ENCODE measurements at regions not wholly inside any gene's neighbourhood (a gene's known extent, or its start where the extent isn't known, plus 50 kb on each side); places are given as distances from the start of the nearest gene placed in this dataset.

DNA sequence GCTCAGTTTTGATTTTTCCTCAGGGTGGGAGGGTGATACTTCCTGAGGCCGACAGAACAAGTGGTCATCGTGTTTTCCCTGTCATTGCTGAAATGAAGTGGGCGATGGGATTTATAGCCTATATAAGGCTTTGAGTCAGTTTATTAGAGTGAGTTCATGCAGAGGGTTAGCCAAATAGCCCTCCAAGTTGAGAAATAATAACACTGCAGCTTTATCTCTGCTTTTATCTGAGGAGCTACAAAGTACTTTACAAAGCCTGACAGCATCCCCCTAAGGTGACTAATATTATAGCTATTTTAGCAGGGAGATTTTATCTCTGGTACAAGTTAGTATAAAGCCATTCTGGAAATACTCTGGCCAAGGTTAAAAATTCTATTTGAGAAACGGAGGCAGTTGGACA, 389.6 kb downstream of the MFSD1 start:
- TF ChIP-seq CEBPB (IDR thresholded peaks at IDR 0.05; ENCODE audit: low read depth) (no peak), ZFX (IDR thresholded peaks at IDR 0.05) (no peak), POLR2AphosphoS5 (IDR thresholded peaks at IDR 0.05; ENCODE audit: low read depth, low read length) (no peak), POLR2A (IDR thresholded peaks at IDR 0.05; ENCODE audit: borderline replicate concordance, extremely low read depth, insufficient read depth, insufficient read length) (peak; percentile 7), SP1 (IDR thresholded peaks at IDR 0.05; ENCODE audit: low read depth) (no peak), SRF (IDR thresholded peaks at IDR 0.05; ENCODE audit: low read depth) (no peak), ZNF274 (IDR thresholded peaks at IDR 0.05; ENCODE audit: low read depth, low read length) (no peak), EZH2phosphoT487 (IDR thresholded peaks at IDR 0.05; ENCODE audit: borderline replicate concordance) (no peak), SIN3A (IDR thresholded peaks at IDR 0.05; ENCODE audit: low read depth) (no peak), EZH2 (IDR thresholded peaks at IDR 0.05) (no peak), TCF7L2 (IDR thresholded peaks at IDR 0.05; ENCODE audit: borderline replicate concordance, extremely low read depth, insufficient read depth, insufficient read length) (peak; percentile 86)
- TF ChIP-seq, protein P1, sequence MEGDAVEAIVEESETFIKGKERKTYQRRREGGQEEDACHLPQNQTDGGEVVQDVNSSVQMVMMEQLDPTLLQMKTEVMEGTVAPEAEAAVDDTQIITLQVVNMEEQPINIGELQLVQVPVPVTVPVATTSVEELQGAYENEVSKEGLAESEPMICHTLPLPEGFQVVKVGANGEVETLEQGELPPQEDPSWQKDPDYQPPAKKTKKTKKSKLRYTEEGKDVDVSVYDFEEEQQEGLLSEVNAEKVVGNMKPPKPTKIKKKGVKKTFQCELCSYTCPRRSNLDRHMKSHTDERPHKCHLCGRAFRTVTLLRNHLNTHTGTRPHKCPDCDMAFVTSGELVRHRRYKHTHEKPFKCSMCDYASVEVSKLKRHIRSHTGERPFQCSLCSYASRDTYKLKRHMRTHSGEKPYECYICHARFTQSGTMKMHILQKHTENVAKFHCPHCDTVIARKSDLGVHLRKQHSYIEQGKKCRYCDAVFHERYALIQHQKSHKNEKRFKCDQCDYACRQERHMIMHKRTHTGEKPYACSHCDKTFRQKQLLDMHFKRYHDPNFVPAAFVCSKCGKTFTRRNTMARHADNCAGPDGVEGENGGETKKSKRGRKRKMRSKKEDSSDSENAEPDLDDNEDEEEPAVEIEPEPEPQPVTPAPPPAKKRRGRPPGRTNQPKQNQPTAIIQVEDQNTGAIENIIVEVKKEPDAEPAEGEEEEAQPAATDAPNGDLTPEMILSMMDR (IDR thresholded peaks at IDR 0.05 in 2 of 3, conservative IDR thresholded peaks at IDR 0.05 in 1 of 3; ENCODE audit: borderline replicate concordance in 1 of 3, insufficient read depth in 1 of 3, low read depth in 2 of 3, low read length in 2 of 3): no peak
- TF ChIP-seq, protein P2, sequence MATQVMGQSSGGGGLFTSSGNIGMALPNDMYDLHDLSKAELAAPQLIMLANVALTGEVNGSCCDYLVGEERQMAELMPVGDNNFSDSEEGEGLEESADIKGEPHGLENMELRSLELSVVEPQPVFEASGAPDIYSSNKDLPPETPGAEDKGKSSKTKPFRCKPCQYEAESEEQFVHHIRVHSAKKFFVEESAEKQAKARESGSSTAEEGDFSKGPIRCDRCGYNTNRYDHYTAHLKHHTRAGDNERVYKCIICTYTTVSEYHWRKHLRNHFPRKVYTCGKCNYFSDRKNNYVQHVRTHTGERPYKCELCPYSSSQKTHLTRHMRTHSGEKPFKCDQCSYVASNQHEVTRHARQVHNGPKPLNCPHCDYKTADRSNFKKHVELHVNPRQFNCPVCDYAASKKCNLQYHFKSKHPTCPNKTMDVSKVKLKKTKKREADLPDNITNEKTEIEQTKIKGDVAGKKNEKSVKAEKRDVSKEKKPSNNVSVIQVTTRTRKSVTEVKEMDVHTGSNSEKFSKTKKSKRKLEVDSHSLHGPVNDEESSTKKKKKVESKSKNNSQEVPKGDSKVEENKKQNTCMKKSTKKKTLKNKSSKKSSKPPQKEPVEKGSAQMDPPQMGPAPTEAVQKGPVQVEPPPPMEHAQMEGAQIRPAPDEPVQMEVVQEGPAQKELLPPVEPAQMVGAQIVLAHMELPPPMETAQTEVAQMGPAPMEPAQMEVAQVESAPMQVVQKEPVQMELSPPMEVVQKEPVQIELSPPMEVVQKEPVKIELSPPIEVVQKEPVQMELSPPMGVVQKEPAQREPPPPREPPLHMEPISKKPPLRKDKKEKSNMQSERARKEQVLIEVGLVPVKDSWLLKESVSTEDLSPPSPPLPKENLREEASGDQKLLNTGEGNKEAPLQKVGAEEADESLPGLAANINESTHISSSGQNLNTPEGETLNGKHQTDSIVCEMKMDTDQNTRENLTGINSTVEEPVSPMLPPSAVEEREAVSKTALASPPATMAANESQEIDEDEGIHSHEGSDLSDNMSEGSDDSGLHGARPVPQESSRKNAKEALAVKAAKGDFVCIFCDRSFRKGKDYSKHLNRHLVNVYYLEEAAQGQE (IDR thresholded peaks at IDR 0.05; ENCODE audit: low read depth): no peak
- TF ChIP-seq, protein P3, sequence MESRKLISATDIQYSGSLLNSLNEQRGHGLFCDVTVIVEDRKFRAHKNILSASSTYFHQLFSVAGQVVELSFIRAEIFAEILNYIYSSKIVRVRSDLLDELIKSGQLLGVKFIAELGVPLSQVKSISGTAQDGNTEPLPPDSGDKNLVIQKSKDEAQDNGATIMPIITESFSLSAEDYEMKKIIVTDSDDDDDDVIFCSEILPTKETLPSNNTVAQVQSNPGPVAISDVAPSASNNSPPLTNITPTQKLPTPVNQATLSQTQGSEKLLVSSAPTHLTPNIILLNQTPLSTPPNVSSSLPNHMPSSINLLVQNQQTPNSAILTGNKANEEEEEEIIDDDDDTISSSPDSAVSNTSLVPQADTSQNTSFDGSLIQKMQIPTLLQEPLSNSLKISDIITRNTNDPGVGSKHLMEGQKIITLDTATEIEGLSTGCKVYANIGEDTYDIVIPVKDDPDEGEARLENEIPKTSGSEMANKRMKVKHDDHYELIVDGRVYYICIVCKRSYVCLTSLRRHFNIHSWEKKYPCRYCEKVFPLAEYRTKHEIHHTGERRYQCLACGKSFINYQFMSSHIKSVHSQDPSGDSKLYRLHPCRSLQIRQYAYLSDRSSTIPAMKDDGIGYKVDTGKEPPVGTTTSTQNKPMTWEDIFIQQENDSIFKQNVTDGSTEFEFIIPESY (IDR thresholded peaks at IDR 0.05; ENCODE audit: extremely low read depth, insufficient replicate concordance, low read length): no peak

Measured in HCT116 (cell line).